ENCODE measurements at regions not wholly inside any gene's neighbourhood (a gene's known extent, or its start where the extent isn't known, plus 50 kb on each side); places are given as distances from the start of the nearest gene placed in this dataset.

GRCh38 chr1:57910782-57911181, 486.9 kb upstream of the DAB1 start (continued):
- TF ChIP-seq, protein P1, sequence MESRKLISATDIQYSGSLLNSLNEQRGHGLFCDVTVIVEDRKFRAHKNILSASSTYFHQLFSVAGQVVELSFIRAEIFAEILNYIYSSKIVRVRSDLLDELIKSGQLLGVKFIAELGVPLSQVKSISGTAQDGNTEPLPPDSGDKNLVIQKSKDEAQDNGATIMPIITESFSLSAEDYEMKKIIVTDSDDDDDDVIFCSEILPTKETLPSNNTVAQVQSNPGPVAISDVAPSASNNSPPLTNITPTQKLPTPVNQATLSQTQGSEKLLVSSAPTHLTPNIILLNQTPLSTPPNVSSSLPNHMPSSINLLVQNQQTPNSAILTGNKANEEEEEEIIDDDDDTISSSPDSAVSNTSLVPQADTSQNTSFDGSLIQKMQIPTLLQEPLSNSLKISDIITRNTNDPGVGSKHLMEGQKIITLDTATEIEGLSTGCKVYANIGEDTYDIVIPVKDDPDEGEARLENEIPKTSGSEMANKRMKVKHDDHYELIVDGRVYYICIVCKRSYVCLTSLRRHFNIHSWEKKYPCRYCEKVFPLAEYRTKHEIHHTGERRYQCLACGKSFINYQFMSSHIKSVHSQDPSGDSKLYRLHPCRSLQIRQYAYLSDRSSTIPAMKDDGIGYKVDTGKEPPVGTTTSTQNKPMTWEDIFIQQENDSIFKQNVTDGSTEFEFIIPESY (IDR thresholded peaks at IDR 0.05; ENCODE audit: borderline replicate concordance, low read depth), result no peak
- TF ChIP-seq MXI1 (IDR thresholded peaks at IDR 0.05; ENCODE audit: low read depth, low read length) (no peak), RXRA (IDR thresholded peaks at IDR 0.05; ENCODE audit: borderline replicate concordance, low read depth) (no peak)

DNA sequence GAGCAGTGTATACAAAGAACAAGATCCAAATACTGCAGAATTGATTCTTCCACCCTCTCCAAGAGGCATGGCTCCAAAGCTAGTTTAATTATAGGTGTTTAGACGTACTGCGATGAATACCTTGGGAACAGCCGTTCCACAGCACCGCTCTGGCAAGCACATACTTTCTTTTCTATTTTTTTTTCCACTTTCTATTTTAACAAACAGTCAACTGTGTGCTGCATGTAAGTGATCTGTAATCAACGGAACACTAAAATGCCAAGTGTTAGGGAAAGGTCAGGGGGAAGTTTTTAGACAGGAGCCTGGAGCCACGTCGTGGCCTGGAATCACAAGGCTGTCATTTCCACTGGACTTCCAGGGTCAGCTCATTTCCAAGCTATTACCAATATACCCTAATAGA, 486.4 kb upstream of the DAB1 start:
- no peak for DNase-seq
- H3K4me1 ChIP-seq (ENCODE audit: control insufficient read depth in 1 of 2, insufficient read depth in 2 of 2, low read depth in 1 of 2, low read length in 1 of 2), result peaks cover 0 to 11% of the 10 kb centered on the region in 2 experiments; a peak in 1 of 4 replicates
- POLR2A ChIA-PET, result no interaction called here
- TF ChIP-seq EZH2phosphoT487 (IDR thresholded peaks at IDR 0.05; ENCODE audit: borderline replicate concordance, low read depth), result no peak
- TF ChIP-seq, protein P1 (IDR thresholded peaks at IDR 0.05; ENCODE audit: borderline replicate concordance, low read depth), result no peak
- no peak for TF ChIP-seq YY1 (IDR thresholded peaks at IDR 0.05; ENCODE audit: low read depth)
- TF ChIP-seq, protein P2, sequence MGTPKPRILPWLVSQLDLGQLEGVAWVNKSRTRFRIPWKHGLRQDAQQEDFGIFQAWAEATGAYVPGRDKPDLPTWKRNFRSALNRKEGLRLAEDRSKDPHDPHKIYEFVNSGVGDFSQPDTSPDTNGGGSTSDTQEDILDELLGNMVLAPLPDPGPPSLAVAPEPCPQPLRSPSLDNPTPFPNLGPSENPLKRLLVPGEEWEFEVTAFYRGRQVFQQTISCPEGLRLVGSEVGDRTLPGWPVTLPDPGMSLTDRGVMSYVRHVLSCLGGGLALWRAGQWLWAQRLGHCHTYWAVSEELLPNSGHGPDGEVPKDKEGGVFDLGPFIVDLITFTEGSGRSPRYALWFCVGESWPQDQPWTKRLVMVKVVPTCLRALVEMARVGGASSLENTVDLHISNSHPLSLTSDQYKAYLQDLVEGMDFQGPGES (IDR thresholded peaks at IDR 0.05; ENCODE audit: low read depth, low read length), result no peak
- TF ChIP-seq, protein P3, sequence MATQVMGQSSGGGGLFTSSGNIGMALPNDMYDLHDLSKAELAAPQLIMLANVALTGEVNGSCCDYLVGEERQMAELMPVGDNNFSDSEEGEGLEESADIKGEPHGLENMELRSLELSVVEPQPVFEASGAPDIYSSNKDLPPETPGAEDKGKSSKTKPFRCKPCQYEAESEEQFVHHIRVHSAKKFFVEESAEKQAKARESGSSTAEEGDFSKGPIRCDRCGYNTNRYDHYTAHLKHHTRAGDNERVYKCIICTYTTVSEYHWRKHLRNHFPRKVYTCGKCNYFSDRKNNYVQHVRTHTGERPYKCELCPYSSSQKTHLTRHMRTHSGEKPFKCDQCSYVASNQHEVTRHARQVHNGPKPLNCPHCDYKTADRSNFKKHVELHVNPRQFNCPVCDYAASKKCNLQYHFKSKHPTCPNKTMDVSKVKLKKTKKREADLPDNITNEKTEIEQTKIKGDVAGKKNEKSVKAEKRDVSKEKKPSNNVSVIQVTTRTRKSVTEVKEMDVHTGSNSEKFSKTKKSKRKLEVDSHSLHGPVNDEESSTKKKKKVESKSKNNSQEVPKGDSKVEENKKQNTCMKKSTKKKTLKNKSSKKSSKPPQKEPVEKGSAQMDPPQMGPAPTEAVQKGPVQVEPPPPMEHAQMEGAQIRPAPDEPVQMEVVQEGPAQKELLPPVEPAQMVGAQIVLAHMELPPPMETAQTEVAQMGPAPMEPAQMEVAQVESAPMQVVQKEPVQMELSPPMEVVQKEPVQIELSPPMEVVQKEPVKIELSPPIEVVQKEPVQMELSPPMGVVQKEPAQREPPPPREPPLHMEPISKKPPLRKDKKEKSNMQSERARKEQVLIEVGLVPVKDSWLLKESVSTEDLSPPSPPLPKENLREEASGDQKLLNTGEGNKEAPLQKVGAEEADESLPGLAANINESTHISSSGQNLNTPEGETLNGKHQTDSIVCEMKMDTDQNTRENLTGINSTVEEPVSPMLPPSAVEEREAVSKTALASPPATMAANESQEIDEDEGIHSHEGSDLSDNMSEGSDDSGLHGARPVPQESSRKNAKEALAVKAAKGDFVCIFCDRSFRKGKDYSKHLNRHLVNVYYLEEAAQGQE (IDR thresholded peaks at IDR 0.05; ENCODE audit: low read depth, low read length), result no peak
- no peak for TF ChIP-seq POLR2AphosphoS5 (IDR thresholded peaks at IDR 0.05; ENCODE audit: low read depth, low read length)
- TF ChIP-seq EP300 (IDR thresholded peaks at IDR 0.05; ENCODE audit: borderline replicate concordance in 1 of 2, low read depth in 1 of 2, low read length in 1 of 2), result no peak
- H3K27me3 ChIP-seq (ENCODE audit: insufficient read depth), result no peaks in the 10 kb centered on the region
- H3K79me2 ChIP-seq (ENCODE audit: insufficient read depth), result no peaks in the 10 kb centered on the region
- H3K4me3 ChIP-seq (ENCODE audit: low read depth in 2 of 2, low read length in 1 of 2), result no peak overlapping the region
- CTCF ChIA-PET, result interaction anchor here (0.8 to 1.2 kb wide), 2 partner anchors 10 to 17 kb away, joined by 3 read pairs; no protein-coding TSS in a partner anchor
- H3K4me2 ChIP-seq, result no peak overlapping the region
- no peak overlapping the region for H2AFZ ChIP-seq (ENCODE audit: low read depth)
- no peak overlapping the region for H3K27ac ChIP-seq (ENCODE audit: low read depth in 2 of 2, low read length in 1 of 2)
- H3K36me3 ChIP-seq (replicated peaks in 1 of 2; ENCODE audit: control insufficient read depth in 1 of 2, insufficient read depth in 2 of 2, low read length in 1 of 2), result no peaks in the 10 kb centered on the region
- 88% methylated on average over 7 of the region's 7 CpGs for WGBS (ENCODE audit: low lambda C conversion rate)
- H3K9me2 ChIP-seq, result no peaks in the 10 kb centered on the region
- no peak overlapping the region for H3K9ac ChIP-seq
- H3F3A ChIP-seq (replicated peaks; ENCODE audit: insufficient read depth), result no peaks in the 10 kb centered on the region
- no peaks in the 10 kb centered on the region for H4K20me1 ChIP-seq (ENCODE audit: insufficient read depth)
- no peaks in the 10 kb centered on the region for H3K9me3 ChIP-seq

All from SK-N-SH (cell line).